Liver (tissue), 8 donors: ENCODE measurements at regions not wholly inside any gene's neighbourhood (a gene's known extent, or its start where the extent isn't known, plus 50 kb on each side); places are given as distances from the start of the nearest gene placed in this dataset.

Experiments used
- DNase-seq: peaks from one replicate; pipeline ENCODE4 v3.0.0-alpha.2; 2017; ENCODE audit warnings: low spot score
- H3K27ac ChIP-seq, 2 donors: one replicate each; pipeline ENCODE4 v1.7.0; 2013; ENCODE audit warnings: inconsistent platforms in 2 of 2, low read length in 2 of 2, control low read depth in 1 of 2, low read depth in 1 of 2, mild to moderate bottlenecking in 1 of 2
- H3K27me3 ChIP-seq, 4 donors: one replicate each; pipeline versions ENCODE4 v1.6.1 to v1.7.0; 2013; ENCODE audit warnings: low read length in 3 of 4, inconsistent platforms in 1 of 4, mild to moderate bottlenecking in 1 of 4, moderate library complexity in 1 of 4; ENCODE audit not compliant: control insufficient read depth in 4 of 4, insufficient read depth in 4 of 4
- H3K36me3 ChIP-seq, 4 donors: one replicate each; pipeline versions ENCODE4 v1.6.1 to v1.7.0; 2013; ENCODE audit warnings: low read length in 3 of 4, mild to moderate bottlenecking in 3 of 4, low read depth in 1 of 4, moderate library complexity in 1 of 4; ENCODE audit not compliant: control insufficient read depth in 4 of 4, insufficient read depth in 3 of 4
- H3K4me1 ChIP-seq, 4 donors: one replicate each; pipeline versions ENCODE4 v1.6.1 to v1.7.0; 2013; ENCODE audit warnings: low read length in 3 of 4, mild to moderate bottlenecking in 3 of 4, moderate library complexity in 1 of 4; ENCODE audit not compliant: control insufficient read depth in 4 of 4, insufficient read depth in 4 of 4
- H3K4me3 ChIP-seq, 3 donors: one replicate each; pipeline versions ENCODE4 v1.6.1 to v1.7.0; 2013; ENCODE audit warnings: low read length in 3 of 3, control low read depth in 1 of 3, low read depth in 1 of 3, mild to moderate bottlenecking in 1 of 3
- H3K9ac ChIP-seq, 2 donors: one replicate each; pipeline ENCODE4 v1.7.0; 2013; ENCODE audit warnings: low read length in 2 of 2, mild to moderate bottlenecking in 2 of 2, moderate library complexity in 2 of 2, control low read depth in 1 of 2, low read depth in 1 of 2
- H3K9me3 ChIP-seq, 4 donors: one replicate each; pipeline versions ENCODE4 v1.6.1 to v1.7.0; 2013; ENCODE audit warnings: low read length in 3 of 4; ENCODE audit not compliant: control insufficient read depth in 4 of 4
- CTCF ChIP-seq: fragments of 150-350 bp; IDR thresholded peaks from 2 replicates; pipeline ENCODE4 v1.5.1; 2017; ENCODE audit warnings: improper control_type of control experiment, low read depth, low read length; ENCODE audit not compliant: missing input control
- EGR1 ChIP-seq, 2 donors: IDR thresholded peaks; 2 replicates each; pipeline ENCODE4 v1.6.1; 2016 to 2018; ENCODE audit warnings: antibody characterized with exemption in 2 of 2, low read depth in 2 of 2
- FOXA1 ChIP-seq: IDR thresholded peaks from 2 replicates; pipeline ENCODE4 v1.6.1; 2016; ENCODE audit warnings: antibody characterized with exemption
- FOXA2 ChIP-seq: IDR thresholded peaks from 2 replicates; pipeline ENCODE4 v1.6.1; 2016; ENCODE audit warnings: antibody characterized with exemption
- GABPA ChIP-seq, 2 donors: IDR thresholded peaks in 1 of 2; conservative IDR thresholded peaks in 1 of 2; 2 replicates each; pipeline ENCODE4 v1.6.1; 2016; ENCODE audit warnings: antibody characterized with exemption in 2 of 2, mild to moderate bottlenecking in 1 of 2, moderate library complexity in 1 of 2
- HNF4A ChIP-seq, 2 donors: conservative IDR thresholded peaks; 2 replicates each; pipeline ENCODE4 v1.6.1; 2016; ENCODE audit warnings: antibody characterized with exemption in 2 of 2, mild to moderate bottlenecking in 2 of 2
- HNF4G ChIP-seq: IDR thresholded peaks from 2 replicates; pipeline ENCODE4 v1.6.1; 2016; ENCODE audit warnings: antibody characterized with exemption
- JUND ChIP-seq, 2 donors: IDR thresholded peaks; 2 replicates each; pipeline ENCODE4 v1.6.1; 2016; ENCODE audit warnings: antibody characterized with exemption in 2 of 2
- NR2F2 ChIP-seq: IDR thresholded peaks from 2 replicates; pipeline ENCODE4 v1.6.1; 2016; ENCODE audit warnings: antibody characterized with exemption
- RAD21 ChIP-seq, 2 donors: IDR thresholded peaks; 2 replicates each; pipeline ENCODE4 v1.6.1; 2016; ENCODE audit warnings: antibody characterized with exemption in 2 of 2, mild to moderate bottlenecking in 2 of 2
- REST ChIP-seq: IDR thresholded peaks from 2 replicates; pipeline ENCODE4 v1.6.1; 2016; ENCODE audit warnings: antibody characterized with exemption, mild to moderate bottlenecking
- RXRA ChIP-seq, 2 donors: IDR thresholded peaks; 2 replicates each; pipeline ENCODE4 v1.6.1; 2017 to 2018; ENCODE audit warnings: antibody characterized with exemption in 2 of 2, mild to moderate bottlenecking in 1 of 2
- SP1 ChIP-seq: IDR thresholded peaks from 2 replicates; pipeline ENCODE4 v1.6.1; 2018; ENCODE audit warnings: antibody characterized with exemption, mild to moderate bottlenecking
- TAF1 ChIP-seq: conservative IDR thresholded peaks from 2 replicates; pipeline ENCODE4 v1.6.1; 2016; ENCODE audit warnings: antibody characterized with exemption, mild to moderate bottlenecking
- YY1 ChIP-seq: IDR thresholded peaks from 2 replicates; pipeline ENCODE4 v1.6.1; 2016; ENCODE audit warnings: antibody characterized with exemption, mild to moderate bottlenecking
- WGBS: extraction: QIAGEN DNeasy Blood & Tissue Kit; methylation state at CpG from one replicate; pipeline ENCODE4 v1.1.7; 2013; 5-methylcytosine and 5-hydroxymethylcytosine counted together
- TF ChIP-seq, protein P1 (sequence below): IDR thresholded peaks from 2 replicates; pipeline ENCODE4 v1.6.1; 2016; ENCODE audit warnings: antibody characterized with exemption
- TF ChIP-seq, protein P2 (sequence below): IDR thresholded peaks from 2 replicates; pipeline ENCODE4 v1.6.1; 2016; ENCODE audit warnings: antibody characterized with exemption
- TF ChIP-seq, protein P3 (sequence below): IDR thresholded peaks from 2 replicates; pipeline ENCODE4 v1.6.1; 2016; ENCODE audit warnings: antibody characterized with exemption
- donor health status: healthy.
- donor health status: healthy.
- donor health status: healthy.
- donor health status: healthy.
- donor health status: healthy.

- no peak for DNase-seq
- Histone ChIP-seq H3K4me1 (no peaks in the 10 kb centered on the region), H3K9me3 (no peaks in the 10 kb centered on the region), H3K4me3 (no peak overlapping the region), H3K27ac (no peak overlapping the region), H3K27me3 (no peaks in the 10 kb centered on the region), H3K9ac (no peak overlapping the region), H3K36me3 (no peaks in the 10 kb centered on the region)
- TF ChIP-seq NR2F2 (no peak), EGR1 (IDR thresholded peaks at IDR 0.05; ENCODE audit: low read depth in 2 of 2) (no peak), JUND (IDR thresholded peaks at IDR 0.05) (no peak), RXRA (IDR thresholded peaks at IDR 0.05) (no peak), FOXA2 (no peak), TAF1 (no peak), CTCF (no peak), HNF4A (conservative IDR thresholded peaks at IDR 0.05) (no peak), RAD21 (IDR thresholded peaks at IDR 0.05) (no peak), REST (no peak), YY1 (no peak), HNF4G (no peak), FOXA1 (no peak)
- TF ChIP-seq, protein P1, sequence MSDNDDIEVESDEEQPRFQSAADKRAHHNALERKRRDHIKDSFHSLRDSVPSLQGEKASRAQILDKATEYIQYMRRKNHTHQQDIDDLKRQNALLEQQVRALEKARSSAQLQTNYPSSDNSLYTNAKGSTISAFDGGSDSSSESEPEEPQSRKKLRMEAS = no peak
- 83% methylated on average over 1 of the region's 1 CpG for WGBS
Measured at GRCh38 chr14:30464481-30464880, 94.5 kb upstream of the G2E3 start.

GRCh38 chr14:30468354-30468753, 90.6 kb upstream of the G2E3 start:
- no peaks in the 10 kb centered on the region for H3K9me3 ChIP-seq
- 87% methylated on average over 4 of the region's 4 CpGs for WGBS
- no peaks in the 10 kb centered on the region for H3K4me1 ChIP-seq
- H3K4me3 ChIP-seq = no peak overlapping the region
- no peak for DNase-seq
- H3K36me3 ChIP-seq = no peaks in the 10 kb centered on the region
- TF ChIP-seq TAF1 (no peak), GABPA (IDR thresholded peaks at IDR 0.05 in 1 of 2, conservative IDR thresholded peaks at IDR 0.05 in 1 of 2) (no peak), YY1 (no peak), EGR1 (IDR thresholded peaks at IDR 0.05; ENCODE audit: low read depth in 2 of 2) (no peak), RXRA (IDR thresholded peaks at IDR 0.05) (no peak), HNF4G (no peak), FOXA2 (no peak), CTCF (no peak), RAD21 (IDR thresholded peaks at IDR 0.05) (no peak), FOXA1 (no peak), NR2F2 (no peak), JUND (IDR thresholded peaks at IDR 0.05) (no peak), REST (no peak), SP1 (no peak)
- TF ChIP-seq, protein P1 = no peak
- TF ChIP-seq, protein P2, sequence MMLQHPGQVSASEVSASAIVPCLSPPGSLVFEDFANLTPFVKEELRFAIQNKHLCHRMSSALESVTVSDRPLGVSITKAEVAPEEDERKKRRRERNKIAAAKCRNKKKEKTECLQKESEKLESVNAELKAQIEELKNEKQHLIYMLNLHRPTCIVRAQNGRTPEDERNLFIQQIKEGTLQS = no peak
- TF ChIP-seq, protein P3, sequence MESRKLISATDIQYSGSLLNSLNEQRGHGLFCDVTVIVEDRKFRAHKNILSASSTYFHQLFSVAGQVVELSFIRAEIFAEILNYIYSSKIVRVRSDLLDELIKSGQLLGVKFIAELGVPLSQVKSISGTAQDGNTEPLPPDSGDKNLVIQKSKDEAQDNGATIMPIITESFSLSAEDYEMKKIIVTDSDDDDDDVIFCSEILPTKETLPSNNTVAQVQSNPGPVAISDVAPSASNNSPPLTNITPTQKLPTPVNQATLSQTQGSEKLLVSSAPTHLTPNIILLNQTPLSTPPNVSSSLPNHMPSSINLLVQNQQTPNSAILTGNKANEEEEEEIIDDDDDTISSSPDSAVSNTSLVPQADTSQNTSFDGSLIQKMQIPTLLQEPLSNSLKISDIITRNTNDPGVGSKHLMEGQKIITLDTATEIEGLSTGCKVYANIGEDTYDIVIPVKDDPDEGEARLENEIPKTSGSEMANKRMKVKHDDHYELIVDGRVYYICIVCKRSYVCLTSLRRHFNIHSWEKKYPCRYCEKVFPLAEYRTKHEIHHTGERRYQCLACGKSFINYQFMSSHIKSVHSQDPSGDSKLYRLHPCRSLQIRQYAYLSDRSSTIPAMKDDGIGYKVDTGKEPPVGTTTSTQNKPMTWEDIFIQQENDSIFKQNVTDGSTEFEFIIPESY = no peak
- H3K27ac ChIP-seq = no peak overlapping the region
- no peak overlapping the region for H3K9ac ChIP-seq
- no peaks in the 10 kb centered on the region for H3K27me3 ChIP-seq
